ENCODE measurements at regions not wholly inside any gene's neighbourhood (a gene's known extent, or its start where the extent isn't known, plus 50 kb on each side); places are given as distances from the start of the nearest gene placed in this dataset.

- no peaks in the 10 kb centered on the region for H3K36me3 ChIP-seq (ENCODE audit: control insufficient read depth in 2 of 2, extremely low read depth in 1 of 2, insufficient read depth in 2 of 2, low read length in 2 of 2)
- no peak overlapping the region for H3K27ac ChIP-seq (ENCODE audit: insufficient read depth, low read depth, low read length)
- no peaks in the 10 kb centered on the region for H4K20me1 ChIP-seq (replicated peaks; ENCODE audit: control insufficient read depth, extremely low read depth, insufficient read depth, low read length)
- CTCF ChIA-PET = no interaction called here
- H3K79me2 ChIP-seq (ENCODE audit: control insufficient read depth, insufficient read depth, low read length) = no peaks in the 10 kb centered on the region
- dilution Hi-C loops (cut with MboI; ENCODE audit: extremely low pct_ligation_motif_present, low sequenced_read_pairs) (no loop called here), intact Hi-C loops (cut with micrococcal nuclease) (no loop called here)
- no peak overlapping the region for H2AFZ ChIP-seq (ENCODE audit: low read depth, low read length)
- TF ChIP-seq EZH2 (IDR thresholded peaks at IDR 0.05; ENCODE audit: borderline replicate concordance, low read depth, low read length, severe bottlenecking) (no peak), POLR2A (IDR thresholded peaks at IDR 0.05; ENCODE audit: low read depth, low read length) (no peak), CTCF (IDR thresholded peaks at IDR 0.05; ENCODE audit: extremely low read depth in 1 of 2, insufficient read depth in 1 of 2, low read depth in 1 of 2, low read length in 2 of 2) (no peak), MYC (IDR thresholded peaks at IDR 0.05; ENCODE audit: low read depth, low read length) (no peak), GATA2 (IDR thresholded peaks at IDR 0.05; ENCODE audit: insufficient read depth, insufficient read length, low read depth, low read length) (no peak), JUN (IDR thresholded peaks at IDR 0.05; ENCODE audit: borderline replicate concordance, insufficient read depth, insufficient read length, low read depth) (no peak), POLR2AphosphoS5 (IDR thresholded peaks at IDR 0.05; ENCODE audit: insufficient read depth, low read depth, low read length) (no peak), FOS (IDR thresholded peaks at IDR 0.05; ENCODE audit: borderline replicate concordance, insufficient read depth, low read length) (no peak), MAX (IDR thresholded peaks at IDR 0.05; ENCODE audit: insufficient read depth, insufficient read length) (no peak)
- DNase-seq (ENCODE audit: low read depth, low spot score) (no peak), FAIRE-seq (no peak)
- no peak overlapping the region for H3K9ac ChIP-seq (replicated peaks; ENCODE audit: extremely low read depth, insufficient read depth, low read length)
- H3K4me2 ChIP-seq (ENCODE audit: insufficient read depth, low read length) = no peak overlapping the region
- no peak overlapping the region for H3K4me3 ChIP-seq (replicated peaks in 1 of 3; ENCODE audit: insufficient read depth in 1 of 3, low read depth in 1 of 3, low read length in 3 of 3)
- H3K9me1 ChIP-seq (replicated peaks; ENCODE audit: control insufficient read depth, extremely low read depth, insufficient read depth, low read length) = no peaks in the 10 kb centered on the region
- H3K4me1 ChIP-seq (ENCODE audit: control insufficient read depth, extremely low read depth, insufficient read depth, low read length) = no peaks in the 10 kb centered on the region
- no peaks in the 10 kb centered on the region for H3K27me3 ChIP-seq (ENCODE audit: control insufficient read depth in 2 of 2, insufficient read depth in 2 of 2, low read length in 2 of 2)
- no TSS peak for BruUV-seq (replicated peaks)
- no peaks in the 10 kb centered on the region for H3K9me3 ChIP-seq (replicated peaks; ENCODE audit: control insufficient read depth, insufficient read depth, low read length)
- POLR2A ChIA-PET = no interaction called here
These were observed 329.3 kb downstream of the GPD2 start for GRCh38 chr2:156765450-156765849.

Measured in endothelial cell of umbilical vein (primary cell).